ENCODE measurements at regions not wholly inside any gene's neighbourhood (a gene's known extent, or its start where the extent isn't known, plus 50 kb on each side); places are given as distances from the start of the nearest gene placed in this dataset.

DNA sequence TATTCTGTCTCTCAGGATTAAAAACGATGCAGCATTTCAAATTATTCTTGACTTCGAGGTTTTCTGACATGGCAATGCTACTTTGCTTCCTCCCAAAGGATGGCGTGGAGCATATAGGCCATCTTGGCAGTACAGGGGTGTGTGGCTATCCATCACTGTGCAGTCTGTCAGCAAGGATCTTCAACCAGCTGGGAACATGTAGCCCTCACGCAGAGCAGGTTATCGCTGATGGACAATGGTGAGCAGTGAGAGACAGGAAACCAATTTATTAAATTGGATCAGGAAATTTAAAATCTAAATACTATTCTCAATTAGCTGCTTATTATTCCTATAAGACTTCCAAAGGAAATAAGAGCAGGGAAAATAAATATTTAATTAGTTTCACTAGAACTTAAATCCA is 615.3 kb downstream of the OTOL1 start:
- Mint-ChIP-seq H3K9me3 (no peaks in the 10 kb centered on the region), H3K4me3 (no peak overlapping the region), H3K27ac (ENCODE audit: unreplicated experiment) (no peak overlapping the region), H3K36me3 (ENCODE audit: low read depth) (no peaks in the 10 kb centered on the region), H3K27me3 (ENCODE audit: low read depth) (no peaks in the 10 kb centered on the region), H3K4me1 (peaks cover 10% of the 10 kb centered on the region)
- no peak for DNase-seq (ENCODE audit: low read depth, low spot score)
- no peak for TF ChIP-seq CTCF (conservative IDR thresholded peaks at IDR 0.05)

DNA sequence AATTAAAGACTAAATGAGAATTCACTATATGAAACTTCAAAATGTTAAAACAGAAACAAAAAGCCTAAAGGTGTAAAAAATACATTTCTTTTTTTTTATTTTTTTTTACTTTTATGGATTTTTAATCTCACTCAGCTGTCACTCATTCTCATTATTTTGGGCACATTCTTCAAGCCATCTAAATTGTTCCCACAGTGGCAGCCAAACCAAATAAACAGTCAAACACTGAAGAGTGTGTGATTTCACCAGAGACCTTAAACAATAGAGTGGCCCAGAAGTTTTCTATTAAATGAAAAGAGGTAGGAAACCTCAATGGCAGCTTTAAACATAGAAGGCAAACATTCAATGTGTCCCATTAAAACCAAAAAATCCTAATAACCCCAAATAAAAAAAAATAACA is 616.1 kb downstream of the OTOL1 start:
- H3K4me1 Mint-ChIP-seq = peaks cover 10% of the 10 kb centered on the region
- no peak for TF ChIP-seq CTCF (conservative IDR thresholded peaks at IDR 0.05)
- H3K27ac Mint-ChIP-seq (ENCODE audit: unreplicated experiment) = no peak overlapping the region
- H3K27me3 Mint-ChIP-seq (ENCODE audit: low read depth) = no peaks in the 10 kb centered on the region
- H3K9me3 Mint-ChIP-seq = no peaks in the 10 kb centered on the region
- H3K36me3 Mint-ChIP-seq (ENCODE audit: low read depth) = no peaks in the 10 kb centered on the region
- no peak overlapping the region for H3K4me3 Mint-ChIP-seq
- no peak for DNase-seq (ENCODE audit: low read depth, low spot score)

DNA sequence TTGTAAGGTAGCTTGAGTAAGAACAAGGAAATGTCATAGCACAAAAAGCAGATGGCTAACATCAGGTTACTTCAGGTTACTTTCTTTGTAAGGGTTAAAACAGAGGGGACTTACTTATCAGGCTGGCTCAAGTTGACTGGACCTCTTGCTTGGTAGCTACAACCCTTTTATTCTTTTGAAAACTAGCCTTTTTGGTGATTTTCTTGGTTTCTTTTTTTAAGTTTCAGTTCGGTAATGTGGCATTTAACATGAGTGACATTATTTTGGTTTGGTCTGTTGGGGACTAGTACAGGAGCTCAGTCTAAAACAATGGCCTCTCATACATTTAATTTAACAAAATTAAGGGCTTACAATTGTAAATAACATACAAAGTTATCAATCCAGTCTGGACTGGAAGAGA is 621.4 kb downstream of the OTOL1 start:
- DNase-seq (ENCODE audit: low read depth, low spot score) = no peak
- peaks cover 2% of the 10 kb centered on the region for H3K9me3 Mint-ChIP-seq
- H3K27ac Mint-ChIP-seq (ENCODE audit: unreplicated experiment) = no peak overlapping the region
- TF ChIP-seq CTCF (conservative IDR thresholded peaks at IDR 0.05) = no peak
- no peaks in the 10 kb centered on the region for H3K4me1 Mint-ChIP-seq
- no peaks in the 10 kb centered on the region for H3K27me3 Mint-ChIP-seq (ENCODE audit: low read depth)
- no peaks in the 10 kb centered on the region for H3K36me3 Mint-ChIP-seq (ENCODE audit: low read depth)
- H3K4me3 Mint-ChIP-seq = no peak overlapping the region

GRCh38 chr3:162119651-162120050 is 623.0 kb downstream of the OTOL1 start:
- H3K27ac Mint-ChIP-seq (ENCODE audit: unreplicated experiment) = no peak overlapping the region
- no peaks in the 10 kb centered on the region for H3K4me1 Mint-ChIP-seq
- DNase-seq (ENCODE audit: low read depth, low spot score) = no peak
- H3K9me3 Mint-ChIP-seq = peaks cover 2% of the 10 kb centered on the region
- H3K36me3 Mint-ChIP-seq (ENCODE audit: low read depth) = no peaks in the 10 kb centered on the region
- H3K27me3 Mint-ChIP-seq (ENCODE audit: low read depth) = no peaks in the 10 kb centered on the region
- TF ChIP-seq CTCF (conservative IDR thresholded peaks at IDR 0.05) = no peak
- H3K4me3 Mint-ChIP-seq = no peak overlapping the region

DNA sequence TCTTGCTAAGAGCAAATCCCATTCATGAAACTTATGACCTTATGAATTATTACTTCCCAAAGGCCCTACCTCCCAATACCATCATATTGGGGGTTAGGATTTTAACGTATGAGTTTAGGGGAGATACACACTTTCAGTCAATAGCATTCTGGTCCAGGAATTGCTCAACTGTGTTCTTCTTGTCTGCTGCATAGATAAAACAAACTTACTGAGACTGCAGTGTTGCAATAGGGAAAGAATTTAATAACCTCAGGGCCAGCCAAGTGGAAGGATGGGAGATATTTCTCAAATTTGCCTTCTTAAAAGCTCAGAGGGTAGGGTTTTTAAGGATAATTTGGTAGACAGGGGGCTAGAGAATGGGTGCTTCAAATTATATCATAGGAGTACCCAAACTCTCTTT is 625.8 kb downstream of the OTOL1 start:
- Mint-ChIP-seq H3K36me3 (ENCODE audit: low read depth) (no peaks in the 10 kb centered on the region), H3K9me3 (peaks cover 2% of the 10 kb centered on the region), H3K27ac (ENCODE audit: unreplicated experiment) (no peak overlapping the region), H3K4me1 (no peaks in the 10 kb centered on the region), H3K4me3 (no peak overlapping the region), H3K27me3 (ENCODE audit: low read depth) (no peaks in the 10 kb centered on the region)
- no peak for DNase-seq (ENCODE audit: low read depth, low spot score)
- TF ChIP-seq CTCF (conservative IDR thresholded peaks at IDR 0.05) = no peak

DNA sequence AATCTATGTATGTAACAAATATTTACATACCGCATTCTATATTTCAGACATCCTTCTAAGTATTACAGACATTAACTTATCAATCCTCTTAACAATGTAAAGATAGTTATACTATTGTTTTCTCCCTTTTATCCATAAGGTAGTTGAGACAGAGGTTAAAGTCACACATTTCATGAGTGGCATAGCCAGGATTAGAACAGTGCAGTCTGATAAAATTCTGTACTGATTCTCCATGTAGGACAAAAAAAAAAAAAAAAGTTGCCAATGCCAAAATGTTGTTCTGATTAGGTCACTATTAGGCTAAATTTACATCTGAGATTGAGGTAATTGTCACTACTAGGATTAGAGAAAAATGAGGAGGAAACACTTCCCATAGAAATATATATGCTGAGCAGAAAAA is 629.2 kb downstream of the OTOL1 start:
- Mint-ChIP-seq H3K4me1 (no peaks in the 10 kb centered on the region), H3K4me3 (no peak overlapping the region), H3K27ac (ENCODE audit: unreplicated experiment) (no peak overlapping the region), H3K9me3 (peaks cover 2% of the 10 kb centered on the region), H3K27me3 (ENCODE audit: low read depth) (no peaks in the 10 kb centered on the region), H3K36me3 (ENCODE audit: low read depth) (no peaks in the 10 kb centered on the region)
- DNase-seq (ENCODE audit: low read depth, low spot score) = no peak
- TF ChIP-seq CTCF (conservative IDR thresholded peaks at IDR 0.05) = no peak

All from neural crest cell (in vitro differentiated cells).